SKM-1 treated with dmso at 0.1 percent for 144 hours (cell line): ENCODE measurements at regions not wholly inside any gene's neighbourhood (a gene's known extent, or its start where the extent isn't known, plus 50 kb on each side); places are given as distances from the start of the nearest gene placed in this dataset.

Experiments used
- DNase-seq: peaks from one replicate; lab custom pipeline; 2025; ENCODE audit not compliant: unreplicated experiment; lab: John Stamatoyannopoulos, UW

GRCh38 chr13:55403887-55404487, 1736.7 kb upstream of the PRR20A start:
- no peak for DNase-seq

- no peak for DNase-seq
These were observed 1730.1 kb upstream of the PRR20A start for GRCh38 chr13:55410398-55411330.

GRCh38 chr13:55418095-55418494, 1722.6 kb upstream of the PRR20A start:
- DNase-seq = no peak

GRCh38 chr13:55432814-55433213, 1707.9 kb upstream of the PRR20A start:
- DNase-seq = no peak

GRCh38 chr13:55437162-55437561, 1703.6 kb upstream of the PRR20A start:
- DNase-seq = no peak

- DNase-seq = no peak
These were observed 1701.3 kb upstream of the PRR20A start for GRCh38 chr13:55439450-55439849.

- DNase-seq = no peak
These were observed 1700.1 kb upstream of the PRR20A start for GRCh38 chr13:55440465-55441085.

GRCh38 chr13:55464222-55464621, 1676.5 kb upstream of the PRR20A start:
- DNase-seq = no peak

- no peak for DNase-seq
These were observed 1673.2 kb upstream of the PRR20A start for GRCh38 chr13:55467476-55467875.

- no peak for DNase-seq
These were observed 1657.0 kb upstream of the PRR20A start for GRCh38 chr13:55483626-55484158.

- DNase-seq = no peak
These were observed 1647.4 kb upstream of the PRR20A start for GRCh38 chr13:55493297-55493696.

GRCh38 chr13:55497486-55497885, 1643.2 kb upstream of the PRR20A start:
- no peak for DNase-seq

- DNase-seq = no peak
These were observed 1640.0 kb upstream of the PRR20A start for GRCh38 chr13:55500694-55501093.

GRCh38 chr13:55516610-55517009, 1624.1 kb upstream of the PRR20A start:
- no peak for DNase-seq

- no peak for DNase-seq
These were observed 1623.4 kb upstream of the PRR20A start for GRCh38 chr13:55517312-55517711.

GRCh38 chr13:55528434-55528833, 1612.3 kb upstream of the PRR20A start:
- DNase-seq = no peak

GRCh38 chr13:55534306-55534705, 1606.4 kb upstream of the PRR20A start:
- DNase-seq = no peak

GRCh38 chr13:55538424-55538823, 1602.3 kb upstream of the PRR20A start:
- no peak for DNase-seq

GRCh38 chr13:55543053-55543452, 1597.7 kb upstream of the PRR20A start:
- DNase-seq = no peak

- DNase-seq = no peak
These were observed 1590.1 kb upstream of the PRR20A start for GRCh38 chr13:55550624-55551023.

GRCh38 chr13:55553701-55554100, 1587.0 kb upstream of the PRR20A start:
- no peak for DNase-seq

- no peak for DNase-seq
These were observed 1586.0 kb upstream of the PRR20A start for GRCh38 chr13:55554741-55555140.
